ENCODE measurements at regions not wholly inside any gene's neighbourhood (a gene's known extent, or its start where the extent isn't known, plus 50 kb on each side); places are given as distances from the start of the nearest gene placed in this dataset.

GRCh38 chr6:167566711-167567141, 241.8 kb downstream of the TTLL2 start:
- DNase-seq: no peak

GRCh38 chr6:167567142-167568033, 242.5 kb downstream of the TTLL2 start:
- Histone ChIP-seq H3K27me3 (peaks cover 0 to 8% (median 0%) of the 10 kb centered on the region in 4 donors), H3K9me3 (no peaks in the 10 kb centered on the region), H3K27ac (no peak overlapping the region), H3K4me3 (no peak overlapping the region), H3K4me1 (no peaks in the 10 kb centered on the region), H3K36me3 (no peaks in the 10 kb centered on the region)
- intact Hi-C loops (cut with DNase I): no loop called here
- TF ChIP-seq POLR2A (IDR thresholded peaks at IDR 0.05): no peak
- TF ChIP-seq CTCF (IDR thresholded peaks at IDR 0.05): no peak
- 78 to 88% methylated on average over 5 to 18 of the region's 26 CpGs for WGBS, 2 donors
- DNase-seq: no peak

More at GRCh38 chr6:167566711-167567141, 241.8 kb downstream of the TTLL2 start:
- no peaks in the 10 kb centered on the region for H3K9me3 ChIP-seq
- peaks cover 0 to 8% (median 0%) of the 10 kb centered on the region in 4 donors for H3K27me3 ChIP-seq
- no peak overlapping the region for H3K4me3 ChIP-seq
- no CpG with 5 or more reads among the region's 13 CpGs for WGBS, 2 donors
- no peaks in the 10 kb centered on the region for H3K36me3 ChIP-seq
- no peak overlapping the region for H3K27ac ChIP-seq
- H3K4me1 ChIP-seq: no peaks in the 10 kb centered on the region
- TF ChIP-seq POLR2A (IDR thresholded peaks at IDR 0.05): no peak
- intact Hi-C loops (cut with DNase I): no loop called here

GRCh38 chr6:167568407-167569024, 243.6 kb downstream of the TTLL2 start:
- intact Hi-C loops (cut with DNase I): no loop called here
- H3K4me3 ChIP-seq: no peak overlapping the region
- WGBS, 2 donors: 84 to 88% methylated on average over 15 to 16 of the region's 18 CpGs
- H3K4me1 ChIP-seq: peaks cover 0 to 7% (median 0%) of the 10 kb centered on the region in 3 donors
- no peak for DNase-seq
- H3K9me3 ChIP-seq: no peaks in the 10 kb centered on the region
- H3K36me3 ChIP-seq: no peaks in the 10 kb centered on the region
- TF ChIP-seq CTCF (IDR thresholded peaks at IDR 0.05) (no peak), POLR2A (IDR thresholded peaks at IDR 0.05) (no peak)
- peaks cover 0 to 8% (median 0%) of the 10 kb centered on the region in 4 donors for H3K27me3 ChIP-seq
- no peak overlapping the region for H3K27ac ChIP-seq

GRCh38 chr6:167569041-167569805, 244.3 kb downstream of the TTLL2 start:
- Histone ChIP-seq H3K36me3 (no peaks in the 10 kb centered on the region), H3K4me3 (no peak overlapping the region), H3K4me1 (peaks cover 0 to 7% (median 0%) of the 10 kb centered on the region in 3 donors), H3K27me3 (peaks cover 0 to 8% (median 0%) of the 10 kb centered on the region in 4 donors), H3K27ac (no peak overlapping the region), H3K9me3 (no peaks in the 10 kb centered on the region)
- WGBS, 2 donors: 85 to 87% methylated on average over 30 of the region's 31 CpGs
- DNase-seq: no peak
- intact Hi-C loops (cut with DNase I): no loop called here
- TF ChIP-seq CTCF (IDR thresholded peaks at IDR 0.05): no peak
- TF ChIP-seq POLR2A (IDR thresholded peaks at IDR 0.05): no peak

GRCh38 chr6:167569879-167570278, 245.0 kb downstream of the TTLL2 start:
- no peak for DNase-seq
- Histone ChIP-seq H3K27ac (no peak overlapping the region), H3K27me3 (peaks cover 0 to 2% (median 0%) of the 10 kb centered on the region in 4 donors), H3K9me3 (no peaks in the 10 kb centered on the region), H3K4me3 (no peak overlapping the region), H3K36me3 (no peaks in the 10 kb centered on the region), H3K4me1 (peaks cover 0 to 7% (median 0%) of the 10 kb centered on the region in 3 donors)
- 90 to 91% methylated on average over 13 to 14 of the region's 14 CpGs for WGBS, 2 donors
- no peak for TF ChIP-seq CTCF (IDR thresholded peaks at IDR 0.05)
- TF ChIP-seq POLR2A (IDR thresholded peaks at IDR 0.05): no peak
- intact Hi-C loops (cut with DNase I): no loop called here
